ENCODE measurements at regions not wholly inside any gene's neighbourhood (a gene's known extent, or its start where the extent isn't known, plus 50 kb on each side); places are given as distances from the start of the nearest gene placed in this dataset.

GRCh38 chr3:189551007-189551406 is 80.2 kb upstream of the TP63 start:
- Histone ChIP-seq H3K9me3 (ENCODE audit: low read length) (peaks cover 14% of the 10 kb centered on the region), H3K4me3 (ENCODE audit: low read length) (no peak overlapping the region), H3K27me3 (ENCODE audit: insufficient read depth, low read length, poor library complexity, severe bottlenecking) (no peaks in the 10 kb centered on the region), H3K36me3 (ENCODE audit: insufficient read depth, low read length) (no peaks in the 10 kb centered on the region), H3K4me1 (ENCODE audit: insufficient read depth, low read length) (no peaks in the 10 kb centered on the region), H3K27ac (ENCODE audit: low read depth, low read length) (no peak overlapping the region)
- Mint-ChIP-seq H3K27me3 (no peaks in the 10 kb centered on the region), H3K9me3 (peaks cover 29 to 48% (median 39%) of the 10 kb centered on the region in 5 donors), H3K36me3 (peaks cover 7 to 20% (median 9%) of the 10 kb centered on the region in 3 donors), H3K27ac (no peak overlapping the region), H3K4me3 (no peak overlapping the region), H3K4me1 (no peaks in the 10 kb centered on the region)
- ChIA-PET CTCF (no interaction called here), POLR2A (no interaction called here)
- DNase-seq, result no peak

GRCh38 chr3:189554868-189555557 is 76.2 kb upstream of the TP63 start:
- no peaks in the 10 kb centered on the region for H3K4me1 Mint-ChIP-seq
- ChIA-PET POLR2A (no interaction called here), CTCF (no interaction called here)
- H3K36me3 ChIP-seq (ENCODE audit: insufficient read depth, low read length), result no peaks in the 10 kb centered on the region
- no peaks in the 10 kb centered on the region for H3K27me3 ChIP-seq (ENCODE audit: insufficient read depth, low read length, poor library complexity, severe bottlenecking)
- peaks cover 8% of the 10 kb centered on the region for H3K9me3 ChIP-seq (ENCODE audit: low read length)
- H3K27ac Mint-ChIP-seq, result no peak overlapping the region
- H3K4me3 ChIP-seq (ENCODE audit: low read length), result no peak overlapping the region
- DNase-seq, result no peak
- H3K27ac ChIP-seq (ENCODE audit: low read depth, low read length), result no peak overlapping the region
- no peaks in the 10 kb centered on the region for H3K4me1 ChIP-seq (ENCODE audit: insufficient read depth, low read length)
- H3K4me3 Mint-ChIP-seq, result no peak overlapping the region
- peaks cover 3 to 10% (median 7%) of the 10 kb centered on the region in 3 donors for H3K36me3 Mint-ChIP-seq
- H3K9me3 Mint-ChIP-seq, result peaks cover 14 to 26% (median 20%) of the 10 kb centered on the region in 5 donors
- H3K27me3 Mint-ChIP-seq, result no peaks in the 10 kb centered on the region

GRCh38 chr3:189555558-189555881 is 75.7 kb upstream of the TP63 start:
- H3K9me3 Mint-ChIP-seq, result peaks cover 9 to 22% (median 15%) of the 10 kb centered on the region in 5 donors

GRCh38 chr3:189557824-189558223 is 73.4 kb upstream of the TP63 start:
- peaks cover 0 to 4% (median 0%) of the 10 kb centered on the region in 3 donors for H3K36me3 Mint-ChIP-seq
- Histone ChIP-seq H3K27me3 (ENCODE audit: insufficient read depth, low read length, poor library complexity, severe bottlenecking) (no peaks in the 10 kb centered on the region), H3K4me1 (ENCODE audit: insufficient read depth, low read length) (no peaks in the 10 kb centered on the region), H3K27ac (ENCODE audit: low read depth, low read length) (no peak overlapping the region), H3K4me3 (ENCODE audit: low read length) (no peak overlapping the region), H3K9me3 (ENCODE audit: low read length) (no peaks in the 10 kb centered on the region), H3K36me3 (ENCODE audit: insufficient read depth, low read length) (no peaks in the 10 kb centered on the region)
- H3K27me3 Mint-ChIP-seq, result no peaks in the 10 kb centered on the region
- CTCF ChIA-PET, result no interaction called here
- H3K4me3 Mint-ChIP-seq, result no peak overlapping the region
- H3K9me3 Mint-ChIP-seq, result peaks cover 0 to 4% (median 3%) of the 10 kb centered on the region in 5 donors
- DNase-seq, result no peak
- no peak overlapping the region for H3K27ac Mint-ChIP-seq
- POLR2A ChIA-PET, result no interaction called here
- H3K4me1 Mint-ChIP-seq, result no peaks in the 10 kb centered on the region

More at GRCh38 chr3:189555558-189555881, 75.7 kb upstream of the TP63 start:
- Histone ChIP-seq H3K27ac (ENCODE audit: low read depth, low read length) (no peak overlapping the region), H3K27me3 (ENCODE audit: insufficient read depth, low read length, poor library complexity, severe bottlenecking) (no peaks in the 10 kb centered on the region), H3K4me3 (ENCODE audit: low read length) (no peak overlapping the region), H3K9me3 (ENCODE audit: low read length) (peaks cover 5% of the 10 kb centered on the region), H3K36me3 (ENCODE audit: insufficient read depth, low read length) (no peaks in the 10 kb centered on the region), H3K4me1 (ENCODE audit: insufficient read depth, low read length) (no peaks in the 10 kb centered on the region)
- H3K4me1 Mint-ChIP-seq, result no peaks in the 10 kb centered on the region
- H3K27ac Mint-ChIP-seq, result no peak overlapping the region
- DNase-seq, result no peak
- CTCF ChIA-PET, result no interaction called here
- peaks cover 3 to 10% (median 4%) of the 10 kb centered on the region in 3 donors for H3K36me3 Mint-ChIP-seq
- POLR2A ChIA-PET, result no interaction called here
- no peaks in the 10 kb centered on the region for H3K27me3 Mint-ChIP-seq
- no peak overlapping the region for H3K4me3 Mint-ChIP-seq

- H3K27ac ChIP-seq (ENCODE audit: low read depth, low read length), result no peak overlapping the region
- no peak overlapping the region for H3K4me3 ChIP-seq (ENCODE audit: low read length)
- Mint-ChIP-seq H3K4me3 (no peak overlapping the region), H3K27ac (no peak overlapping the region), H3K27me3 (no peaks in the 10 kb centered on the region), H3K36me3 (peaks cover 0 to 4% (median 0%) of the 10 kb centered on the region in 3 donors), H3K4me1 (peaks cover 5 to 9% (median 8%) of the 10 kb centered on the region in 3 donors), H3K9me3 (peaks cover 0 to 4% (median 2%) of the 10 kb centered on the region in 5 donors)
- no peaks in the 10 kb centered on the region for H3K4me1 ChIP-seq (ENCODE audit: insufficient read depth, low read length)
- no peak for DNase-seq
- no peaks in the 10 kb centered on the region for H3K27me3 ChIP-seq (ENCODE audit: insufficient read depth, low read length, poor library complexity, severe bottlenecking)
- no peaks in the 10 kb centered on the region for H3K9me3 ChIP-seq (ENCODE audit: low read length)
- ChIA-PET CTCF (no interaction called here), POLR2A (no interaction called here)
- no peaks in the 10 kb centered on the region for H3K36me3 ChIP-seq (ENCODE audit: insufficient read depth, low read length)
These were observed 69.9 kb upstream of the TP63 start for GRCh38 chr3:189561256-189561655.

- no peaks in the 10 kb centered on the region for H3K27me3 ChIP-seq (ENCODE audit: insufficient read depth, low read length, poor library complexity, severe bottlenecking)
- H3K4me1 Mint-ChIP-seq, result peaks cover 5 to 9% (median 8%) of the 10 kb centered on the region in 3 donors
- H3K4me3 Mint-ChIP-seq, result no peak overlapping the region
- CTCF ChIA-PET, result no interaction called here
- POLR2A ChIA-PET, result no interaction called here
- H3K27ac ChIP-seq (ENCODE audit: low read depth, low read length), result no peak overlapping the region
- no peaks in the 10 kb centered on the region for H3K36me3 ChIP-seq (ENCODE audit: insufficient read depth, low read length)
- no peaks in the 10 kb centered on the region for H3K27me3 Mint-ChIP-seq
- H3K9me3 ChIP-seq (ENCODE audit: low read length), result no peaks in the 10 kb centered on the region
- peaks cover 0 to 3% (median 0%) of the 10 kb centered on the region in 3 donors for H3K36me3 Mint-ChIP-seq
- H3K9me3 Mint-ChIP-seq, result peaks cover 0 to 2% (median 0%) of the 10 kb centered on the region in 5 donors
- no peak overlapping the region for H3K27ac Mint-ChIP-seq
- H3K4me3 ChIP-seq (ENCODE audit: low read length), result no peak overlapping the region
- no peak for DNase-seq
- H3K4me1 ChIP-seq (ENCODE audit: insufficient read depth, low read length), result no peaks in the 10 kb centered on the region
These were observed 67.2 kb upstream of the TP63 start for GRCh38 chr3:189563853-189564563.

GRCh38 chr3:189566550-189567130 is 64.5 kb upstream of the TP63 start:
- H3K9me3 ChIP-seq (ENCODE audit: low read length), result no peaks in the 10 kb centered on the region
- no peaks in the 10 kb centered on the region for H3K4me1 ChIP-seq (ENCODE audit: insufficient read depth, low read length)
- Mint-ChIP-seq H3K4me1 (peaks cover 11 to 19% (median 17%) of the 10 kb centered on the region in 3 donors), H3K27me3 (no peaks in the 10 kb centered on the region), H3K4me3 (no peak overlapping the region), H3K9me3 (no peaks in the 10 kb centered on the region), H3K27ac (no peak overlapping the region), H3K36me3 (peaks cover 0 to 4% (median 0%) of the 10 kb centered on the region in 3 donors)
- no peaks in the 10 kb centered on the region for H3K27me3 ChIP-seq (ENCODE audit: insufficient read depth, low read length, poor library complexity, severe bottlenecking)
- DNase-seq, result no peak
- ChIA-PET POLR2A (no interaction called here), CTCF (interaction anchor here (1.0 kb wide), 1 partner anchor 9 kb away, joined by 3 read pairs; no protein-coding TSS in a partner anchor)
- H3K36me3 ChIP-seq (ENCODE audit: insufficient read depth, low read length), result no peaks in the 10 kb centered on the region
- H3K4me3 ChIP-seq (ENCODE audit: low read length), result no peak overlapping the region
- H3K27ac ChIP-seq (ENCODE audit: low read depth, low read length), result no peak overlapping the region

GRCh38 chr3:189567322-189567721 is 63.9 kb upstream of the TP63 start:
- Histone ChIP-seq H3K4me1 (ENCODE audit: insufficient read depth, low read length) (no peaks in the 10 kb centered on the region), H3K27ac (ENCODE audit: low read depth, low read length) (no peak overlapping the region), H3K27me3 (ENCODE audit: insufficient read depth, low read length, poor library complexity, severe bottlenecking) (no peaks in the 10 kb centered on the region), H3K36me3 (ENCODE audit: insufficient read depth, low read length) (no peaks in the 10 kb centered on the region), H3K9me3 (ENCODE audit: low read length) (no peaks in the 10 kb centered on the region), H3K4me3 (ENCODE audit: low read length) (no peak overlapping the region)
- H3K4me3 Mint-ChIP-seq, result no peak overlapping the region
- POLR2A ChIA-PET, result no interaction called here
- peaks cover 0 to 4% (median 0%) of the 10 kb centered on the region in 3 donors for H3K36me3 Mint-ChIP-seq
- CTCF ChIA-PET, result no interaction called here
- peaks cover 11 to 19% (median 18%) of the 10 kb centered on the region in 3 donors for H3K4me1 Mint-ChIP-seq
- no peaks in the 10 kb centered on the region for H3K27me3 Mint-ChIP-seq
- no peak for DNase-seq
- H3K27ac Mint-ChIP-seq, result no peak overlapping the region
- H3K9me3 Mint-ChIP-seq, result no peaks in the 10 kb centered on the region

All from CD8-positive, alpha-beta memory T cell (primary cell).